B cell (primary cell): ENCODE measurements at regions not wholly inside any gene's neighbourhood (a gene's known extent, or its start where the extent isn't known, plus 50 kb on each side); places are given as distances from the start of the nearest gene placed in this dataset.

ENCODE experiments used
- EZH2 ChIP-seq: IDR thresholded peaks from 2 replicates; pipeline ENCODE4 v1.6.1; 2012; ENCODE audit warnings: borderline replicate concordance, low read depth, mild to moderate bottlenecking, moderate library complexity, low read length; ENCODE audit not compliant: insufficient read depth, poor library complexity, severe bottlenecking
- TF ChIP-seq, protein P1 (sequence below): fragments of 200-600 bp; IDR thresholded peaks from one replicate; pipeline ENCODE4 v1.8.0; 2022; ENCODE audit warnings: antibody characterized with exemption, mild to moderate bottlenecking

- TF ChIP-seq, protein P1, sequence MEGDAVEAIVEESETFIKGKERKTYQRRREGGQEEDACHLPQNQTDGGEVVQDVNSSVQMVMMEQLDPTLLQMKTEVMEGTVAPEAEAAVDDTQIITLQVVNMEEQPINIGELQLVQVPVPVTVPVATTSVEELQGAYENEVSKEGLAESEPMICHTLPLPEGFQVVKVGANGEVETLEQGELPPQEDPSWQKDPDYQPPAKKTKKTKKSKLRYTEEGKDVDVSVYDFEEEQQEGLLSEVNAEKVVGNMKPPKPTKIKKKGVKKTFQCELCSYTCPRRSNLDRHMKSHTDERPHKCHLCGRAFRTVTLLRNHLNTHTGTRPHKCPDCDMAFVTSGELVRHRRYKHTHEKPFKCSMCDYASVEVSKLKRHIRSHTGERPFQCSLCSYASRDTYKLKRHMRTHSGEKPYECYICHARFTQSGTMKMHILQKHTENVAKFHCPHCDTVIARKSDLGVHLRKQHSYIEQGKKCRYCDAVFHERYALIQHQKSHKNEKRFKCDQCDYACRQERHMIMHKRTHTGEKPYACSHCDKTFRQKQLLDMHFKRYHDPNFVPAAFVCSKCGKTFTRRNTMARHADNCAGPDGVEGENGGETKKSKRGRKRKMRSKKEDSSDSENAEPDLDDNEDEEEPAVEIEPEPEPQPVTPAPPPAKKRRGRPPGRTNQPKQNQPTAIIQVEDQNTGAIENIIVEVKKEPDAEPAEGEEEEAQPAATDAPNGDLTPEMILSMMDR: no peak
- no peak for TF ChIP-seq EZH2
Observed at GRCh38 chr15:35260941-35261340, 175.8 kb upstream of the NANOGP8 start.
